CD4-positive, alpha-beta memory T cell (primary cell): ENCODE measurements at regions not wholly inside any gene's neighbourhood (a gene's known extent, or its start where the extent isn't known, plus 50 kb on each side); places are given as distances from the start of the nearest gene placed in this dataset.
"Not testable (repeated sequence)": the region's sequence is repeated elsewhere in the genome, so short reads cannot be mapped to it uniquely, and the experiment has no call there.

Source experiments
- CTCF ChIA-PET: fragments of 350-600 bp; sonication (Branson Sonifier 250); formaldehyde crosslinking; loops from one replicate; lab custom pipeline; 2021; ENCODE audit warnings: inconsistent platforms; ENCODE audit not compliant: partially characterized antibody; lab: Charles Lee
- POLR2A ChIA-PET: fragments of 350-600 bp; sonication (Branson Sonifier 250); formaldehyde crosslinking; loops from one replicate; lab custom pipeline; 2021; ENCODE audit not compliant: partially characterized antibody; lab: Charles Lee
- DNase-seq, 5 donors: peaks; one replicate each; pipeline versions ENCODE4 v3.0.0 to v3.0.0-alpha.2; 2020 to 2022; ENCODE audit warnings: mixed read lengths in 1 of 5
- H3K27ac ChIP-seq: one replicate; pipeline ENCODE4 v1.7.0; 2013; ENCODE audit warnings: low read depth, low read length
- H3K27me3 ChIP-seq: 2 replicates; pipeline ENCODE4 v1.7.0; 2013; ENCODE audit warnings: mild to moderate bottlenecking, low read length, moderate library complexity; ENCODE audit not compliant: insufficient read depth
- H3K36me3 ChIP-seq: 2 replicates; pipeline ENCODE4 v1.7.0; 2013; ENCODE audit warnings: mild to moderate bottlenecking, low read length, moderate library complexity; ENCODE audit not compliant: insufficient read depth
- H3K4me1 ChIP-seq: 2 replicates; pipeline ENCODE4 v1.7.0; 2013; ENCODE audit warnings: mild to moderate bottlenecking, low read length, moderate library complexity; ENCODE audit not compliant: insufficient read depth
- H3K4me3 ChIP-seq, 2 donors: one replicate each; pipeline ENCODE4 v1.7.0; 2013; ENCODE audit warnings: low read length in 2 of 2, mild to moderate bottlenecking in 1 of 2
- H3K9me3 ChIP-seq, 2 donors: one replicate each; pipeline ENCODE4 v1.7.0; 2013; ENCODE audit warnings: low read length in 2 of 2, control low read depth in 1 of 2; ENCODE audit not compliant: control insufficient read depth in 1 of 2
- H3K27ac Mint-ChIP-seq, 7 donors: one replicate each; pipeline ENCODE4 v1.8.0; 2020 to 2021; ENCODE audit warnings: mixed read lengths in 7 of 7, mild to moderate bottlenecking in 6 of 7, inconsistent platforms in 3 of 7, moderate library complexity in 3 of 7
- H3K27me3 Mint-ChIP-seq, 2 donors: one replicate each; pipeline ENCODE4 v1.8.0; 2020 to 2021; ENCODE audit warnings: mixed read lengths in 2 of 2
- H3K36me3 Mint-ChIP-seq, 2 donors: one replicate each; pipeline ENCODE4 v1.8.0; 2020 to 2021; ENCODE audit warnings: mixed read lengths in 2 of 2, inconsistent platforms in 1 of 2, mild to moderate bottlenecking in 1 of 2
- H3K4me1 Mint-ChIP-seq, 4 donors: one replicate each; pipeline ENCODE4 v1.8.0; 2020 to 2021; ENCODE audit warnings: mixed read lengths in 4 of 4, mild to moderate bottlenecking in 1 of 4
- H3K4me3 Mint-ChIP-seq, 8 donors: one replicate each; pipeline ENCODE4 v1.8.0; 2020 to 2021; ENCODE audit warnings: mixed read lengths in 8 of 8, mild to moderate bottlenecking in 7 of 8, moderate library complexity in 6 of 8, inconsistent platforms in 3 of 8
- H3K9me3 Mint-ChIP-seq, 8 donors: one replicate each; pipeline ENCODE4 v1.8.0; 2020 to 2021; ENCODE audit warnings: mixed read lengths in 8 of 8, mild to moderate bottlenecking in 5 of 8, inconsistent platforms in 3 of 8, moderate library complexity in 1 of 8
- intact Hi-C: fragments of 100-400 bp; cut with micrococcal nuclease; formaldehyde crosslinking; loops from one replicate; pipeline ENCODE4 v1.15.1; 2023

GRCh38 chr4:188783606-188784160 is 644.4 kb downstream of the TRIML1 start:
- H3K4me3 ChIP-seq: no peak overlapping the region
- no peaks in the 10 kb centered on the region for H3K36me3 Mint-ChIP-seq
- H3K4me1 ChIP-seq: no peaks in the 10 kb centered on the region
- POLR2A ChIA-PET: no interaction called here
- DNase-seq: no peak
- no peaks in the 10 kb centered on the region for H3K36me3 ChIP-seq
- H3K9me3 Mint-ChIP-seq: peaks cover 0 to 12% (median 4%) of the 10 kb centered on the region in 8 donors
- no peak overlapping the region for H3K4me3 Mint-ChIP-seq
- H3K27me3 Mint-ChIP-seq: no peaks in the 10 kb centered on the region
- intact Hi-C loops: no loop called here
- no peak overlapping the region for H3K27ac ChIP-seq
- H3K9me3 ChIP-seq: no peaks in the 10 kb centered on the region
- CTCF ChIA-PET: no interaction called here
- H3K27me3 ChIP-seq: no peaks in the 10 kb centered on the region
- H3K27ac Mint-ChIP-seq: no peak overlapping the region
- no peaks in the 10 kb centered on the region for H3K4me1 Mint-ChIP-seq

DNA sequence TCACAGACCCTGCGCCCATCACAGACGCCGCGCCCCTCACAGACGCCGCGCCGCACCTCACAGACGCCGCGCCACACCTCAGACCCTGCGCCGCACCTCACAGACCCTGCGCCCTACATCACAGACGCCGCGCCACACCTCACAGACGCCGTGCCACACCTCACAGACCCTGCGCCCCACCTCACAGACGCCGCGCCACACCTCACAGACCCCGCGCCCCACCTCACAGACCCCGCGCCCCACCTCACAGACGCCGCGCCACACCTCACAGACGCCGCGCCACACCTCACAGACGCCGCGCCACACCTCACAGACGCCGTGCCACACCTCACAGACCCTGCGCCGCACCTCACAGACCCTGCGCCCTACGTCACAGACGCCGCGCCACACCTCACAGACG is 657.4 kb downstream of the TRIML1 start:
- H3K4me1 Mint-ChIP-seq, H3K27me3 Mint-ChIP-seq, H3K36me3 Mint-ChIP-seq, DNase-seq, H3K4me3 ChIP-seq, H3K9me3 ChIP-seq, intact Hi-C loops, H3K36me3 ChIP-seq, H3K27ac ChIP-seq, H3K27ac Mint-ChIP-seq, CTCF ChIA-PET, H3K4me3 Mint-ChIP-seq, POLR2A ChIA-PET, H3K27me3 ChIP-seq, H3K4me1 ChIP-seq: not testable (repeated sequence)
- H3K9me3 Mint-ChIP-seq: peaks cover 0 to 15% (median 7%) of the 10 kb centered on the region in 8 donors

DNA sequence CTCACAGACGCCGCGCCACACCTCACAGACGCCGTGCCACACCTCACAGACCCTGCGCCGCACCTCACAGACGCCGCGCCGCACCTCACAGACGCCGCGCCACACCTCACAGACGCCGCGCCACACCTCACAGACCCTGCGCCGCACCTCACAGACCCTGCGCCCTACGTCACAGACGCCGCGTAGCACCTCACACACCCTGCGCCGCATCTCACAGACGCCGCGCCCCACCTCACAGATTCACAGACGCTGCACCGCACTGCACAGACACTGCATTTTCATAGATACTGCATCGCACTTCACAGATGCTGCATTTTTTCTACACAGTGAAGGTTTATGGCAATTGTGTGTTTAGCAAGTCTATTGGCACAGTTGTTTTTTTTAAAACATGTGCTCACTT is 657.8 kb downstream of the TRIML1 start:
- H3K36me3 Mint-ChIP-seq, H3K9me3 ChIP-seq, H3K27ac Mint-ChIP-seq, POLR2A ChIA-PET, H3K4me3 ChIP-seq, H3K4me3 Mint-ChIP-seq, CTCF ChIA-PET, H3K27me3 Mint-ChIP-seq, H3K27me3 ChIP-seq, DNase-seq, intact Hi-C loops, H3K27ac ChIP-seq, H3K36me3 ChIP-seq, H3K4me1 Mint-ChIP-seq, H3K4me1 ChIP-seq: not testable (repeated sequence)
- peaks cover 0 to 12% (median 7%) of the 10 kb centered on the region in 8 donors for H3K9me3 Mint-ChIP-seq

GRCh38 chr4:188804861-188805260 is 665.6 kb downstream of the TRIML1 start:
- no peaks in the 10 kb centered on the region for H3K4me1 ChIP-seq
- CTCF ChIA-PET: no interaction called here
- H3K4me3 ChIP-seq: no peak overlapping the region
- no peaks in the 10 kb centered on the region for H3K36me3 Mint-ChIP-seq
- H3K27ac Mint-ChIP-seq: no peak overlapping the region
- no peak overlapping the region for H3K4me3 Mint-ChIP-seq
- H3K27ac ChIP-seq: no peak overlapping the region
- intact Hi-C loops: no loop called here
- H3K4me1 Mint-ChIP-seq: no peaks in the 10 kb centered on the region
- no peaks in the 10 kb centered on the region for H3K27me3 Mint-ChIP-seq
- no peaks in the 10 kb centered on the region for H3K9me3 ChIP-seq
- peaks cover under 1 to 4% (median 3%) of the 10 kb centered on the region in 8 donors for H3K9me3 Mint-ChIP-seq
- no peak for DNase-seq
- POLR2A ChIA-PET: no interaction called here
- H3K36me3 ChIP-seq: no peaks in the 10 kb centered on the region
- no peaks in the 10 kb centered on the region for H3K27me3 ChIP-seq

- ChIA-PET POLR2A (no interaction called here), CTCF (no interaction called here)
- Mint-ChIP-seq H3K4me3 (no peak overlapping the region), H3K4me1 (no peaks in the 10 kb centered on the region), H3K27me3 (no peaks in the 10 kb centered on the region), H3K36me3 (no peaks in the 10 kb centered on the region), H3K9me3 (peaks cover 0 to 9% (median 5%) of the 10 kb centered on the region in 8 donors), H3K27ac (no peak overlapping the region)
- no peak overlapping the region for H3K27ac ChIP-seq
- H3K4me3 ChIP-seq: no peak overlapping the region
- H3K9me3 ChIP-seq: no peaks in the 10 kb centered on the region
- no peaks in the 10 kb centered on the region for H3K4me1 ChIP-seq
- no peaks in the 10 kb centered on the region for H3K36me3 ChIP-seq
- intact Hi-C loops: no loop called here
- no peaks in the 10 kb centered on the region for H3K27me3 ChIP-seq
- DNase-seq: no peak
These were observed 671.9 kb downstream of the TRIML1 start for GRCh38 chr4:188811121-188811520.

DNA sequence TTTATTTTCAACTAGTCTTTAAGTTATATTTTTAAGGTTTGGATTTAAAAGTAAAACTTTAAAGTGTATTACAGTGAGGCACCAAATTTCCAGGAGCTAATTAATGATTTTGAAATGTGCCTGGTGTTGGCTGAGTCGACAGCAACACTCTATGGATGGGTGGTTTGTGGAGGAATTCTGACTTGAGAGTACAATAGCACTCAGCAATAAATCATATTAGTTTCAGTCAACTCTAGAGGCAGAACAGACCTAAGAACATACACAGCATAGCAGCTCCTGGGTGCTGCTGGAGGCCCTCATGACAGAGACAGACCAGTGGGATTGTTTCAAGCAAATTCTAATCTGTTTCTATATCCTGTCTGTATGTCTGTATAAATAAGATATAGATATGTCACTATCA is 673.4 kb downstream of the TRIML1 start:
- Mint-ChIP-seq H3K27me3 (no peaks in the 10 kb centered on the region), H3K27ac (no peak overlapping the region), H3K36me3 (no peaks in the 10 kb centered on the region), H3K4me1 (no peaks in the 10 kb centered on the region), H3K4me3 (no peak overlapping the region), H3K9me3 (peaks cover 0 to 16% (median 6%) of the 10 kb centered on the region in 8 donors)
- CTCF ChIA-PET: no interaction called here
- Histone ChIP-seq H3K4me3 (no peak overlapping the region), H3K36me3 (no peaks in the 10 kb centered on the region), H3K27ac (no peak overlapping the region), H3K4me1 (no peaks in the 10 kb centered on the region), H3K27me3 (no peaks in the 10 kb centered on the region), H3K9me3 (no peaks in the 10 kb centered on the region)
- DNase-seq: no peak
- intact Hi-C loops: no loop called here
- POLR2A ChIA-PET: no interaction called here

DNA sequence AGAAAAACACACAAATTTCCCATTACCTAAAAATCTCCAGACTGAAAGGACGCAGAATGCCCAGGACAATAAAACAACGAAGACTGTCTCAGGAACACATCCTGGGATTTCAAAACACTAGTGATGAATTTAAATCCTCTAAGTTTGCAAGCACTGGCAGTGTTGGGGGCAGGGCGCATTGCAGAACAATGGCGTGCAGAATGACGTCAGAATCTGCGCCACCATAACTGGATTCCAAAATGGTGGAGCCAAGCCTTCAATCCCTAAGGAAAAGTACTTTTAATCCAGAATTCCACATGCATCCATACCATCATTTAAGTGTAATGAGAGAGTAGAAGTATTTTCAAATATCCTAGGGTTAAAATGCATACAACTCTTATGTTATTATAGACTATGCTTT is 679.1 kb downstream of the TRIML1 start:
- no peak for DNase-seq
- intact Hi-C loops: no loop called here
- H3K9me3 ChIP-seq: no peaks in the 10 kb centered on the region
- no peak overlapping the region for H3K27ac ChIP-seq
- no peaks in the 10 kb centered on the region for H3K4me1 Mint-ChIP-seq
- no peak overlapping the region for H3K4me3 ChIP-seq
- no peaks in the 10 kb centered on the region for H3K36me3 Mint-ChIP-seq
- H3K27me3 ChIP-seq: no peaks in the 10 kb centered on the region
- H3K27me3 Mint-ChIP-seq: no peaks in the 10 kb centered on the region
- H3K9me3 Mint-ChIP-seq: peaks cover 0 to 27% (median 7%) of the 10 kb centered on the region in 8 donors
- H3K36me3 ChIP-seq: no peaks in the 10 kb centered on the region
- ChIA-PET CTCF (no interaction called here), POLR2A (no interaction called here)
- no peaks in the 10 kb centered on the region for H3K4me1 ChIP-seq
- H3K4me3 Mint-ChIP-seq: no peak overlapping the region
- H3K27ac Mint-ChIP-seq: no peak overlapping the region

DNA sequence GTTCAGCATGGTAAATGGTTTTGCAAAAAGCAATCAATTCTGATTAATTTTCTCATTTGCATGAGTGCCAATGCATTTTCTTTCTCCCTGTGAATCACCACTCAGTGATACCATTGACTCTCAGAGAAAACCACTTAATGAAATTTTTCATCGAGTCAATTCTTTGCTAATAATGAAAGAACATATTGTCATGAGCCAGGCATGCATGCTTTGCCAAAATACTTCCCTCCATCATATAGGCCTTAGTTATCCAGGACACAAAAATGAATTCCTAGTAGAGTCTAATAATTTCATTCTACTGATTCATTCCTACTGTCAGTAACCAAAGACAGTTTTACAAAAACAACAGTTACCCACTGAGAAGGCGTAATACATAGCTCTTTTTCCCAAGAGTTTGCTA is 680.0 kb downstream of the TRIML1 start:
- Mint-ChIP-seq H3K36me3 (no peaks in the 10 kb centered on the region), H3K4me3 (no peak overlapping the region), H3K27me3 (no peaks in the 10 kb centered on the region), H3K4me1 (no peaks in the 10 kb centered on the region), H3K9me3 (peaks cover 0 to 22% (median 4%) of the 10 kb centered on the region in 8 donors), H3K27ac (no peak overlapping the region)
- no peak for DNase-seq
- ChIA-PET POLR2A (no interaction called here), CTCF (no interaction called here)
- no peaks in the 10 kb centered on the region for H3K4me1 ChIP-seq
- H3K27ac ChIP-seq: no peak overlapping the region
- H3K4me3 ChIP-seq: no peak overlapping the region
- H3K36me3 ChIP-seq: no peaks in the 10 kb centered on the region
- intact Hi-C loops: no loop called here
- H3K9me3 ChIP-seq: no peaks in the 10 kb centered on the region
- no peaks in the 10 kb centered on the region for H3K27me3 ChIP-seq
